ENCODE measurements at regions not wholly inside any gene's neighbourhood (a gene's known extent, or its start where the extent isn't known, plus 50 kb on each side); places are given as distances from the start of the nearest gene placed in this dataset.

- TF ChIP-seq EZH2phosphoT487 (IDR thresholded peaks at IDR 0.05) (no peak), CTCF (IDR thresholded peaks at IDR 0.05) (no peak), EZH2 (IDR thresholded peaks at IDR 0.05) (no peak)
These were observed 938.9 kb downstream of the TDRD15 start for GRCh38 chr2:22062679-22063078.
